Stomach (tissue), 8 donors: ENCODE measurements at regions not wholly inside any gene's neighbourhood (a gene's known extent, or its start where the extent isn't known, plus 50 kb on each side); places are given as distances from the start of the nearest gene placed in this dataset.

Experiments
- DNase-seq, 2 donors: peaks; one replicate each; pipeline versions ENCODE4 v3.0.0 to v3.0.0-alpha.2; 2013 to 2019
- H3K27ac ChIP-seq, 5 donors: fragments of 200-600 bp in 4 of 5; sonication (generic) in 4 of 5; one replicate each; pipeline ENCODE4 v1.5.1; 2013 to 2019; ENCODE audit warnings: mild to moderate bottlenecking in 1 of 5, moderate library complexity in 1 of 5
- H3K27me3 ChIP-seq, 3 donors: fragments of 200-600 bp; sonication (generic); one replicate each; pipeline ENCODE4 v1.5.1; 2017 to 2019; ENCODE audit warnings: mixed run types in 1 of 3
- H3K36me3 ChIP-seq, 4 donors: fragments of 200-600 bp; sonication (generic); 1 replicate in 3 of 4; 2 replicates in 1 of 4; pipeline ENCODE4 v1.5.1; 2016 to 2019
- H3K4me1 ChIP-seq, 4 donors: fragments of 200-600 bp; sonication (generic); one replicate each; pipeline ENCODE4 v1.5.1; 2016 to 2019
- H3K4me3 ChIP-seq, 4 donors: fragments of 200-600 bp; sonication (generic) in 3 of 4; one replicate each; pipeline ENCODE4 v1.5.1; 2016 to 2019; ENCODE audit warnings: mild to moderate bottlenecking in 1 of 4
- H3K9me3 ChIP-seq, 4 donors: fragments of 200-600 bp; sonication (generic); one replicate each; pipeline ENCODE4 v1.5.1; 2016 to 2019
- CTCF ChIP-seq, 7 experiments: fragments of 450-650 bp in 4 of 7; fragments of 200-600 bp in 3 of 7; sonication (generic) in 3 of 7; IDR thresholded peaks; one replicate each; pipeline ENCODE4 v1.5.1; 2016 to 2019; ENCODE audit warnings: antibody characterized with exemption in 7 of 7, control low read depth in 2 of 7, mild to moderate bottlenecking in 1 of 7
- EP300 ChIP-seq: sonication (generic); formaldehyde crosslinking; IDR thresholded peaks from one replicate; pipeline ENCODE4 v1.6.1; 2017; ENCODE audit warnings: antibody characterized with exemption
- POLR2A ChIP-seq, 4 donors: fragments of 450-650 bp; IDR thresholded peaks; one replicate each; pipeline ENCODE4 v1.6.1; 2016; ENCODE audit warnings: antibody characterized with exemption in 4 of 4, control low read depth in 2 of 4, mild to moderate bottlenecking in 1 of 4, moderate library complexity in 1 of 4
- POLR2AphosphoS5 ChIP-seq, 3 donors: sonication (generic); formaldehyde crosslinking; IDR thresholded peaks; one replicate each; pipeline ENCODE4 v1.6.1; 2016; ENCODE audit warnings: antibody characterized with exemption in 3 of 3
- WGBS, 5 donors: extraction: QIAGEN DNeasy Blood & Tissue Kit in 3 of 5; methylation state at CpG; one replicate each; pipeline versions ENCODE4 v1.1.5 to v1.1.7; 2013 to 2018; 5-methylcytosine and 5-hydroxymethylcytosine counted together
- intact Hi-C: fragments of 100-400 bp; cut with DNase I; formaldehyde crosslinking; loops from one replicate; pipeline ENCODE4 v1.15.1; 2023; ENCODE audit warnings: low total_unique reads
- donor health status: healthy with polysubstance abuse.
- donor health status: Bipolar disorder and iron deficiency.
- donor health status: healthy.

- 45 to 67% (median 58%) methylated on average over 3 of the region's 3 CpGs for WGBS, 5 donors
- H3K36me3 ChIP-seq, result no peaks in the 10 kb centered on the region
- TF ChIP-seq POLR2A (IDR thresholded peaks at IDR 0.05) (no peak), POLR2AphosphoS5 (IDR thresholded peaks at IDR 0.05) (peak; percentile 22 to 87 (median 83)), CTCF (IDR thresholded peaks at IDR 0.05) (no peak)
- no peaks in the 10 kb centered on the region for H3K9me3 ChIP-seq
- H3K27me3 ChIP-seq, result no peaks in the 10 kb centered on the region
- DNase-seq, result peak; percentile 62 to 64
- intact Hi-C loops, result no loop called here
- peaks cover 0 to 35% (median 14%) of the 10 kb centered on the region in 4 donors for H3K4me1 ChIP-seq
- no peak overlapping the region for H3K4me3 ChIP-seq
- peak overlapping the region; percentile 42 to 83 (median 78) for H3K27ac ChIP-seq
Measured at GRCh38 chr1:55720261-55720660, 505.1 kb upstream of the USP24 start.

GRCh38 chr1:55718758-55719671 is 503.9 kb upstream of the USP24 start:
- Histone ChIP-seq H3K27ac (peak overlapping the region; percentile 41 to 83 (median 78)), H3K36me3 (no peaks in the 10 kb centered on the region), H3K4me3 (no peak overlapping the region), H3K4me1 (peaks cover 0 to 35% (median 14%) of the 10 kb centered on the region in 4 donors), H3K27me3 (no peaks in the 10 kb centered on the region), H3K9me3 (no peaks in the 10 kb centered on the region)
- TF ChIP-seq CTCF (IDR thresholded peaks at IDR 0.05), result no peak
- TF ChIP-seq POLR2A (IDR thresholded peaks at IDR 0.05), result no peak
- TF ChIP-seq POLR2AphosphoS5 (IDR thresholded peaks at IDR 0.05), result peak; percentile 59 to 95 (median 60)
- TF ChIP-seq EP300, result peak; percentile 85
- 48 to 58% (median 51%) methylated on average over 7 of the region's 7 CpGs for WGBS, 5 donors
- intact Hi-C loops, result no loop called here
- peak; percentile 27 to 73 for DNase-seq

GRCh38 chr1:55717111-55717510 is 501.9 kb upstream of the USP24 start:
- H3K36me3 ChIP-seq, result no peaks in the 10 kb centered on the region
- peak overlapping the region in 2 of 5 donors; percentile 77 to 83 for H3K27ac ChIP-seq
- H3K27me3 ChIP-seq, result no peaks in the 10 kb centered on the region
- TF ChIP-seq POLR2AphosphoS5 (IDR thresholded peaks at IDR 0.05), result no peak
- TF ChIP-seq POLR2A (IDR thresholded peaks at IDR 0.05), result no peak
- no peak for TF ChIP-seq CTCF (IDR thresholded peaks at IDR 0.05)
- no peak for TF ChIP-seq EP300
- H3K4me3 ChIP-seq, result no peak overlapping the region
- intact Hi-C loops, result no loop called here
- peaks cover 0 to 35% (median 14%) of the 10 kb centered on the region in 4 donors for H3K4me1 ChIP-seq
- DNase-seq, result no peak
- WGBS, 5 donors, result 86 to 95% (median 88%) methylated on average over 3 of the region's 3 CpGs
- no peaks in the 10 kb centered on the region for H3K9me3 ChIP-seq

- Histone ChIP-seq H3K4me1 (peaks cover 0 to 35% (median 14%) of the 10 kb centered on the region in 4 donors), H3K9me3 (no peaks in the 10 kb centered on the region), H3K4me3 (no peak overlapping the region), H3K27me3 (no peaks in the 10 kb centered on the region), H3K36me3 (no peaks in the 10 kb centered on the region), H3K27ac (peak overlapping the region in 1 of 5 donors; percentile 12)
- 55 to 83% (median 71%) methylated on average over 1 of the region's 1 CpG for WGBS, 5 donors
- no peak for TF ChIP-seq POLR2A (IDR thresholded peaks at IDR 0.05)
- TF ChIP-seq POLR2AphosphoS5 (IDR thresholded peaks at IDR 0.05), result no peak
- no peak for TF ChIP-seq CTCF (IDR thresholded peaks at IDR 0.05)
- TF ChIP-seq EP300, result no peak
- intact Hi-C loops, result no loop called here
- no peak for DNase-seq
Measured at GRCh38 chr1:55716610-55717009, 501.4 kb upstream of the USP24 start.
